Mucosa of rectum (tissue), 2 donors: ENCODE measurements at regions not wholly inside any gene's neighbourhood (a gene's known extent, or its start where the extent isn't known, plus 50 kb on each side); places are given as distances from the start of the nearest gene placed in this dataset.
A peak's percentile ranks its signal among the peaks of the same experiment; 100 is the strongest.
"Not testable (repeated sequence)": the region's sequence is repeated elsewhere in the genome, so short reads cannot be mapped to it uniquely, and the experiment has no call there.

Source experiments
- H3K27ac ChIP-seq, 2 donors: one replicate each; pipeline ENCODE4 v1.7.0; 2013; ENCODE audit warnings: inconsistent platforms in 2 of 2, low read depth in 2 of 2, low read length in 2 of 2
- H3K27me3 ChIP-seq, 2 donors: one replicate each; pipeline ENCODE4 v1.7.0; 2013; ENCODE audit warnings: low read length in 2 of 2; ENCODE audit not compliant: control insufficient read depth in 2 of 2, insufficient read depth in 2 of 2
- H3K36me3 ChIP-seq, 2 donors: one replicate each; pipeline ENCODE4 v1.7.0; 2013; ENCODE audit warnings: low read length in 2 of 2; ENCODE audit not compliant: control insufficient read depth in 2 of 2, insufficient read depth in 2 of 2
- H3K4me1 ChIP-seq, 2 donors: one replicate each; pipeline ENCODE4 v1.7.0; 2013; ENCODE audit warnings: low read length in 2 of 2, mild to moderate bottlenecking in 1 of 2; ENCODE audit not compliant: control insufficient read depth in 2 of 2, insufficient read depth in 2 of 2
- H3K4me3 ChIP-seq, 2 donors: one replicate each; pipeline ENCODE4 v1.7.0; 2013; ENCODE audit warnings: low read length in 2 of 2
- H3K9ac ChIP-seq, 2 donors: one replicate each; pipeline ENCODE4 v1.7.0; 2013; ENCODE audit warnings: low read length in 2 of 2, low read depth in 1 of 2, mild to moderate bottlenecking in 1 of 2
- H3K9me3 ChIP-seq, 2 donors: one replicate each; pipeline ENCODE4 v1.7.0; 2013; ENCODE audit warnings: low read length in 2 of 2; ENCODE audit not compliant: control insufficient read depth in 2 of 2
- donor health status: healthy.
- donor health status: Normal muscosa, but diverticular disease.

DNA sequence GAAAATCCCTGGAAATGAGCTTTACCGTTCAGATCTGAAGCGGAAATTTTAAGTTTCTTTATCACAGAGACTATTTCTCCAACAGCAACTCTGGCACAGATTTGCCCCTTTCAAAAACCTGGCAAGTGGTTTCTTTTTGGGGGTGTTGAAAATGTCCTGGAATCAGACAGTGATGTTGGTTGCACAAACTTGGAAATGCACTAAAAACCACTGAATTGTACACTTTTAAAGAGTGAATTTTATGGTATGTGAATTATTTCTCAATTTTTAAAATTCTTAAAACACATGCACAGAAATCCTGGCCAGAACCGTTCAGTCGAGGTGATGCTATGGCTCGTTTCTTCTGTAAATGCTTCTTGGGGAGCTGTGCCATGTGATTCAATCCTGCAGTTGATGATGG, 121.2 kb upstream of the RBPJ start:
- no peaks in the 10 kb centered on the region for H3K4me1 ChIP-seq
- H3K9me3 ChIP-seq, result no peaks in the 10 kb centered on the region
- no peak overlapping the region for H3K4me3 ChIP-seq
- H3K36me3 ChIP-seq, result no peaks in the 10 kb centered on the region
- no peak overlapping the region for H3K27ac ChIP-seq
- no peaks in the 10 kb centered on the region for H3K27me3 ChIP-seq
- H3K9ac ChIP-seq, result no peak overlapping the region

DNA sequence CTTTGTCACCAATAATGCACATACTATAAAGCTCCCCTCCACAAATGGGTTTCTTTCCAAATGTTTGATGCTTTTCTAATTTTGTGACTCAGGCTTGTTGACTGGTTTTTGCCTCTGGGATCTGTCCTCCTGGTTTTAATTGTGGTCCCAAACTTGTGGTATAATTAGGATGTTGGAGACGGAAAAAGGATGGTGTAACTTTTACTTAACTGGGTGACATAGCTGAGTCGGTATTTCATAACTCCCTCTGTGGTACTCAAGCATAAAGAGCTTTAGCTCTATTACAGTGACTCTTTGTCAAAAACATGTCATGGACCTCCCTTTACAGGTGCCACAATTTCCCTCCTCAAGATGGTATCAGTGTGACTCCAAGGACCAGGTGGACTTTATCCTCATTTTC, 119.7 kb upstream of the RBPJ start:
- Histone ChIP-seq H3K4me1 (no peaks in the 10 kb centered on the region), H3K9ac (peak overlapping the region in 1 of 2 donors; percentile 5), H3K27ac (no peak overlapping the region), H3K9me3 (no peaks in the 10 kb centered on the region), H3K36me3 (no peaks in the 10 kb centered on the region), H3K4me3 (no peak overlapping the region), H3K27me3 (no peaks in the 10 kb centered on the region)

DNA sequence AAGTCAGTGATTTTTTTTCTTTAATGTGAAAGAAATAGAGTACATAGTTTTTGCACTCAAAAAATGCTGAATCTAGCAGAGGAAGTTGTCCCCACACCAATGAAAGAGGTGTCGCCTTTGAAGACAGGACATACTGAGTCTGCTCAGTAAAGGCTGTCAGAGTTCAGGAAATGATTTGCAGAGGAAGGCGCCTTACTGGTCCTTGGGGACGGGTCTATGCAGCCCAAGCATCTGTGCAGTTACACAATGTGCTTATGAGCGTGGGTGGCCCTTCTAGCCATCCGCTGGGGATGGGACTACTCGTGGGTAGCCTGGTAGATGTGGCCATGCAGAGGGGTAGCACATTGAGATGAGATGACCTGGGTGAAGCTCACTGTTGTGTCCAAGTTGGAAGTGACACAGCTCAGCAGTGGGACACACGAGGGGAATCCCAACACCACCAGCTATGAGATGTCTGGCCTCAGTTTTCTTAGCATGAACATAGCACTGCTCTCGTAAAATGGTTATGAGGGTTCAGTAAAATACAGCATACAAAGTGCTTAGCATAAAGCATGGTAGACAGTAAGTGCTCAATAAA, 116.5 kb upstream of the RBPJ start:
- Histone ChIP-seq H3K27ac (no peak overlapping the region), H3K4me1 (no peaks in the 10 kb centered on the region), H3K9me3 (no peaks in the 10 kb centered on the region), H3K4me3 (no peak overlapping the region), H3K36me3 (no peaks in the 10 kb centered on the region), H3K27me3 (no peaks in the 10 kb centered on the region), H3K9ac (no peak overlapping the region)

DNA sequence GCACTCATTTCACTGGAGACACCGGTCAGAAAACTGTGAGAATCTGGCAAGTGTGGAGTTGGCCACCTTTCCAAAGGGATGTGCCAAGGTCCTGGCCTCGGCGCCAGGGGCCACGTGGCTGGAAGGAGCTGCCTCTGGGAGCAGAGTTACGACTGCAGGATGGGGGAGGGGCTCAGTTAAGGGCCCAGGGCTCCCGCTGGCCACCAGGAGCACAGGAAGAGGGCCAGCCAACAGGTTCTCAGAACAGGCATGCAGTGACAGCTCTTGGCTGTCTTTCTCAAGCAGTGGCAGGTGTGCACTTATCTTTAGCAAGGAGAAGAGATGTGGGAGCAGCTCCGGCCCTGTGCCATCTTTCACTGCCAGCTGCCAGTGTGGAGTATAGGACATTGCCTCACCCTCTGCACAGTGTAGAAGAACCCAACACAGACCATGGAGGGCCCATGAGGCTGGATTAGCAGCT, 115.9 kb upstream of the RBPJ start:
- Histone ChIP-seq H3K36me3 (no peaks in the 10 kb centered on the region), H3K4me3 (no peak overlapping the region), H3K9ac (no peak overlapping the region), H3K27me3 (no peaks in the 10 kb centered on the region), H3K27ac (no peak overlapping the region), H3K4me1 (no peaks in the 10 kb centered on the region), H3K9me3 (no peaks in the 10 kb centered on the region)

DNA sequence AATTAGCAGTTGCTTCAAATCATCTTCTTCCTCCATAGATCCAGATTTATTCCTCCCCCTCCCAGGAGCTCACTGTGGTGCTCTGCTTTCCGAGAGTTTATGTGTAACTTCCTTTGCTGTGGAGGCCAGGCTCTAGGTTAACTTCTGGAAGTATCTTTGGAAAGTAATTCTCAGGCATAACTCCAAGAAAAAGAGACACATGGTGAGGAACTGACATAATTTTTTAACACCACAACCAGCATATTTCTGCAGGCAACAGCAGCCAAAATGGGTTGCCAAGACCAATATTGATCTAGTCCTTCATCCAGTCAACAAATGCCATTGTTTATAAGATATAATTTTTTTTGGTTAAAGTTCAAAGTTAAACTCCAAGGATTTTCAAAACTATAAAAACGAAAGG, 114.5 kb upstream of the RBPJ start:
- H3K4me1 ChIP-seq, result no peaks in the 10 kb centered on the region
- peaks cover 0 to 2% of the 10 kb centered on the region in 2 donors for H3K27me3 ChIP-seq
- no peak overlapping the region for H3K9ac ChIP-seq
- no peak overlapping the region for H3K4me3 ChIP-seq
- no peaks in the 10 kb centered on the region for H3K36me3 ChIP-seq
- no peaks in the 10 kb centered on the region for H3K9me3 ChIP-seq
- H3K27ac ChIP-seq, result no peak overlapping the region

DNA sequence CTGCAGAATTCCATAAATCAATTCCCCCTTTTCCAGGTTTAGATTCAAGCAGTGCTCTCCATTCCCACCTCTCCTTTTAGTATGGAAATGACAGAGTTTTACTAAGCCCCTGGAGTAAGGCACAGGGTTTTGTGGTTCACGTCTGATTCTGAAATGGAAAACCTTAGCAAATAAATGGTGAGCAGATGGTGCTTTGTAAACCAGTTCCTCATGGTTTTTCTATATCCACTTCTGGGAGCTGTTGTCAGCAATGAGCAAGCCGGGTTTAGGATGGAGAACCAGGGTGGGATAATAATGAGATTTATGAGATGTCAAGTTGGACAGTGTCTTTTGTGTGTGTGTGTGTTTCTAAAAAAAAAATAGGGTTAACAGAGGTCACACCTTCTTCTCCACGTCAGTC, 113.8 kb upstream of the RBPJ start:
- Histone ChIP-seq H3K36me3 (no peaks in the 10 kb centered on the region), H3K4me3 (no peak overlapping the region), H3K9me3 (no peaks in the 10 kb centered on the region), H3K4me1 (no peaks in the 10 kb centered on the region), H3K27ac (no peak overlapping the region), H3K9ac (no peak overlapping the region), H3K27me3 (peaks cover 0 to 2% of the 10 kb centered on the region in 2 donors)

DNA sequence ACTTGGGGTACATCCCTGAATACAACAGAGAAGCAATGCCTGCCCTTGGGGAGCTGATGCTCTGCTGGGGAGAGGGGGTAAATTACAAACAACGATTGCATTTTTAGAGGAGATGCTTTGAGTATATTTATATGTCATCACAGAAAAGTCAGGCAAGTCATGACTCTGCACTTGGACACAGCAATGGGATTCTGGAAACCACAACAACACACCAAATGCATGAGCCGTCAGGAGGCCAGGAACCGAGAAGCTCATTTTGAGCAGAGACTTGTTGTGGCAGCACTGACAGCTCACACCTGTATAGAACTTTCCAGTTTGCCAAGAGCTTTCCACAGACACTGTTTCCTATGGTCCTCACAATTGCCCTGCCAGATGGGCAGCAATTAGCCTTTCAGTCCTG, 113.2 kb upstream of the RBPJ start:
- H3K9me3 ChIP-seq, result no peaks in the 10 kb centered on the region
- H3K36me3 ChIP-seq, result no peaks in the 10 kb centered on the region
- H3K4me3 ChIP-seq, result no peak overlapping the region
- no peaks in the 10 kb centered on the region for H3K4me1 ChIP-seq
- H3K27me3 ChIP-seq, result peaks cover 0 to 2% of the 10 kb centered on the region in 2 donors
- no peak overlapping the region for H3K9ac ChIP-seq
- H3K27ac ChIP-seq, result no peak overlapping the region

DNA sequence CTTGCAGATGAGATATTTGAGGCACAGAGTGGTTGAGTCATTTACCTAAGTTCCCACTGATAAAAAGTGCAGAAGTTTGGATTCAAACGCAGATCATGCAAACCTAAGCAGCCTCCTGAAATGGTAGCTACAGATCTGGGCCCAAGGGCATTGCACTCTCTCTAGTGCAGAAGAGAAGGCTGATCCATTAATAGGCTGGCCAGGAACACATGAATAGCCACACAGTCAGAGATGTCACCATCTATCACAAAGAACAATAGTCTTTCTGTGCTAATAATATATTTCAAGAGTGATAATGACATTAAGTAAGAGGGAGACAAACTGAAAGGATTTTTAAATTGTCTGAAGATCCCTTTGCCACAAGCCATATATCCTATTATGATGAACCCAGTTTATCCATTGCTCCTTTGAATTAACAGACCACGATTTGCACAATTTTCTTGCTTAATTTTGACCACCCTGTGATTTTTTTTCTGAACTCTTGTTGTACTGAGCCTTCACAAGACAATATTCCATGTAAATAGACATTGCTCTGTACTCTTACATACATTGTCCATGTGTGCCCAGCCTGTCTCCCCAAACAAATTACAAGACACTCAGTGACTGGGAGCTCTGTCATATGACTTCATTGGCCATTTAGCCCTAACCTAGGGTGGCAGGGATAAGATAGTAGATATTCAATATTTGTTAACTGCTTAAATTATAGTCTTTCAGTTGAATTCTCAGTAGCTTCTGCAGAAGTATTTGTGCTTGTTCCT, 112.4 kb upstream of the RBPJ start:
- Histone ChIP-seq H3K9me3 (no peaks in the 10 kb centered on the region), H3K4me3 (no peak overlapping the region), H3K4me1 (no peaks in the 10 kb centered on the region), H3K36me3 (no peaks in the 10 kb centered on the region), H3K9ac (no peak overlapping the region), H3K27me3 (peaks cover 0 to 2% of the 10 kb centered on the region in 2 donors), H3K27ac (no peak overlapping the region)

DNA sequence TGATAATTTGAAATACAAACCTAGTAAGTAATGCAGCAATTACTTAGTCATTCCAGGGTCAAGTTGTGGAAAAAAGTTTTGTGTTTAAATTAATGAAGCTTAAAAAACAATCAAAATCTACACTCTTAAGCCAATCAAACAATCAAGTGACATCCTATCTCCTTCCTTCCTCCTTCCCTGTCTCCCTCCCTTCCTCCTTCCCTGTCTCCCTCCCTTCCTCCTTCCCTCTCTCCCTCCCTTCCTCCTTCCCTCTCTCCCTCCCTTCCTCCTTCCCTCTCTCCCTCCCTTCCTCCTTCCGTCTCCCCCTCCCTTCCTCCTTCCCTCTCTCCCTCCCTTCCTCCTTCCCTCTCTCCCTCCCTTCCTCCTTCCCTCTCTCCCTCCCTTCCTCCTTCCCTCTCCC, 111.4 kb upstream of the RBPJ start:
- H3K27ac ChIP-seq, H3K36me3 ChIP-seq, H3K9me3 ChIP-seq, H3K4me1 ChIP-seq, H3K4me3 ChIP-seq, H3K27me3 ChIP-seq, H3K9ac ChIP-seq: not testable (repeated sequence)

DNA sequence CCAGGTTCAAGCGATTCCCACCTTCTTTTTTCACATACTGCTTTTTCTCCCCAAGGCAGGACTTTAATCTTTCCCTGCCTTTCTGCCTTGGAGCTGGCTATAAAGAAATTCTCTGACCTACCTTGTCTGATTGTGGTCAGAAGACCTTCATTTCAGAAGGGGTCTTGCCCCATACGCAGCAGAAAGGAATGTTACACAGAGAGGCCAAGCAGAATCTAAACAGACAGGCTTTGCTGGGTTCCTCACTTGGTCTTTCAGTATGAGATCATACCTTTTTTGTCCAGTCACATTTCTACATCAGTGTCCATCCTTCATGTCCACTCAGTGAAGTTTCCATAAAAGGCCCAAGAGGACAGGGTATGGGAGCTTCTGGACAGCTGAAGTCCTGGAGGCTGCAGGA, 108.3 kb upstream of the RBPJ start:
- peaks cover 0 to 2% of the 10 kb centered on the region in 2 donors for H3K27me3 ChIP-seq
- H3K4me3 ChIP-seq, result no peak overlapping the region
- no peaks in the 10 kb centered on the region for H3K36me3 ChIP-seq
- H3K27ac ChIP-seq, result no peak overlapping the region
- H3K9ac ChIP-seq, result no peak overlapping the region
- H3K9me3 ChIP-seq, result no peaks in the 10 kb centered on the region
- H3K4me1 ChIP-seq, result no peaks in the 10 kb centered on the region
